COLO668 (cell line): ENCODE measurements at regions not wholly inside any gene's neighbourhood (a gene's known extent, or its start where the extent isn't known, plus 50 kb on each side); places are given as distances from the start of the nearest gene placed in this dataset.

Source experiments
- DNase-seq: peaks from one replicate; lab custom pipeline; 2025; ENCODE audit not compliant: unreplicated experiment; lab: John Stamatoyannopoulos, UW

- no peak for DNase-seq
Measured at GRCh38 chr22:47450876-47451475, 688.5 kb downstream of the TBC1D22A start.

GRCh38 chr22:47449508-47450270 lies 687.2 kb downstream of the TBC1D22A start:
- peak; percentile 12 for DNase-seq

GRCh38 chr22:47448231-47449223 lies 686.1 kb downstream of the TBC1D22A start:
- DNase-seq = no peak

GRCh38 chr22:47446821-47447810 lies 684.7 kb downstream of the TBC1D22A start:
- no peak for DNase-seq

GRCh38 chr22:47446331-47446730 lies 683.9 kb downstream of the TBC1D22A start:
- no peak for DNase-seq

- DNase-seq = no peak
Measured at GRCh38 chr22:47445716-47446290, 683.4 kb downstream of the TBC1D22A start.

- no peak for DNase-seq
Measured at GRCh38 chr22:47445212-47445611, 682.8 kb downstream of the TBC1D22A start.

GRCh38 chr22:47444746-47445065 lies 682.3 kb downstream of the TBC1D22A start:
- no peak for DNase-seq

- no peak for DNase-seq
Measured at GRCh38 chr22:47443836-47444745, 681.6 kb downstream of the TBC1D22A start.

GRCh38 chr22:47442821-47443220 lies 680.4 kb downstream of the TBC1D22A start:
- DNase-seq = no peak

- no peak for DNase-seq
Measured at GRCh38 chr22:47439643-47440265, 677.3 kb downstream of the TBC1D22A start.

- DNase-seq = no peak
Measured at GRCh38 chr22:47437636-47438035, 675.2 kb downstream of the TBC1D22A start.

- no peak for DNase-seq
Measured at GRCh38 chr22:47437110-47437509, 674.7 kb downstream of the TBC1D22A start.

- no peak for DNase-seq
Measured at GRCh38 chr22:47435826-47436225, 673.4 kb downstream of the TBC1D22A start.

- DNase-seq = no peak
Measured at GRCh38 chr22:47435204-47435487, 672.7 kb downstream of the TBC1D22A start.

- DNase-seq = no peak
Measured at GRCh38 chr22:47434336-47435203, 672.1 kb downstream of the TBC1D22A start.

- DNase-seq = no peak
Measured at GRCh38 chr22:47433627-47434026, 671.2 kb downstream of the TBC1D22A start.

GRCh38 chr22:47432683-47433082 lies 670.2 kb downstream of the TBC1D22A start:
- DNase-seq = no peak
